ENCODE measurements at regions not wholly inside any gene's neighbourhood (a gene's known extent, or its start where the extent isn't known, plus 50 kb on each side); places are given as distances from the start of the nearest gene placed in this dataset.

GRCh38 chr18:41553716-41554115 lies 401.3 kb upstream of the PIK3C3 start:
- Histone ChIP-seq H2BK120ac (replicated peaks; ENCODE audit: low read depth, low read length) (no peak overlapping the region), H4K8ac (ENCODE audit: extremely low read depth, insufficient read depth, low read length) (no peak overlapping the region), H3K23ac (ENCODE audit: insufficient read length) (no peak overlapping the region), H3K56ac (replicated peaks; ENCODE audit: insufficient read length, low read depth, low read length) (no peak overlapping the region), H3K9me3 (ENCODE audit: insufficient read depth in 2 of 2, low read depth in 1 of 2, low read length in 1 of 2) (no peaks in the 10 kb centered on the region), H3K4me2 (ENCODE audit: insufficient read depth in 1 of 2, low read depth in 2 of 2, low read length in 2 of 2) (no peak overlapping the region), H3K14ac (ENCODE audit: insufficient read length) (no peak overlapping the region), H3K27me3 (replicated peaks in 1 of 4; ENCODE audit: control insufficient read depth in 3 of 4, extremely low read depth in 1 of 4, insufficient read depth in 3 of 4, low read length in 3 of 4) (no peaks in the 10 kb centered on the region), H3K36me3 (ENCODE audit: control insufficient read depth in 2 of 4, insufficient read depth in 4 of 4, low read length in 3 of 4) (no peaks in the 10 kb centered on the region), H2AK5ac (ENCODE audit: low read depth, low read length) (no peak overlapping the region), H3K9ac (replicated peaks in 1 of 4; ENCODE audit: extremely low read depth in 1 of 4, low read depth in 3 of 4, low read length in 3 of 4) (no peak overlapping the region), H3K18ac (ENCODE audit: extremely low read depth, low read length) (no peak overlapping the region), H3K4me3 (ENCODE audit: extremely low read depth in 1 of 4, insufficient read depth in 2 of 4, low read depth in 3 of 4, low read length in 4 of 4) (no peak overlapping the region), H2BK5ac (ENCODE audit: low read depth, low read length) (no peak overlapping the region), H3K27ac (ENCODE audit: low read depth, low read length) (no peak overlapping the region), H2AFZ (ENCODE audit: low read length) (no peak overlapping the region), H4K20me1 (replicated peaks in 1 of 2; ENCODE audit: control insufficient read depth in 1 of 2, insufficient read depth in 2 of 2, low read length in 2 of 2) (no peaks in the 10 kb centered on the region), H2BK15ac (ENCODE audit: low read length) (no peak overlapping the region), H2BK20ac (ENCODE audit: low read length) (no peak overlapping the region), H3K79me2 (ENCODE audit: control insufficient read depth in 1 of 2, insufficient read depth in 2 of 2, low read length in 2 of 2) (no peaks in the 10 kb centered on the region), H4K5ac (ENCODE audit: insufficient read length, low read depth, low read length) (no peak overlapping the region), H3K79me1 (ENCODE audit: low read depth, low read length) (no peaks in the 10 kb centered on the region), H3K4ac (replicated peaks; ENCODE audit: insufficient read length, low read depth, low read length) (no peak overlapping the region), H2BK12ac (ENCODE audit: low read depth, low read length) (no peak overlapping the region), H4K91ac (replicated peaks; ENCODE audit: insufficient read length, low read length) (no peak overlapping the region), H3K23me2 (ENCODE audit: low read depth, low read length) (no peaks in the 10 kb centered on the region; the same call in 1 of the 2 replicates), H3K4me1 (replicated peaks in 1 of 4; ENCODE audit: control insufficient read depth in 3 of 4, insufficient read depth in 4 of 4, low read length in 3 of 4) (no peaks in the 10 kb centered on the region)
- WGBS, 2 experiments (ENCODE audit: extremely low coverage in 1 of 2, insufficient coverage in 1 of 2, insufficient read length in 1 of 2, insufficient replicate concordance in 2 of 2, low coverage in 1 of 2, low lambda C conversion rate in 2 of 2, missing lambda C conversion rate in 1 of 2), result 82% methylated on average over 6 of the region's 6 CpGs; no CpG with 5 or more reads in 1 of the 2 experiments
- DNase-seq (ENCODE audit: low read depth in 1 of 2, low spot score in 2 of 2) (no peak), FAIRE-seq (no peak)
- CTCF ChIA-PET (ENCODE audit: partially characterized antibody), result no interaction called here
- POLR2A ChIA-PET (ENCODE audit: partially characterized antibody), result no interaction called here
- no peak for TF ChIP-seq TEAD4 (IDR thresholded peaks at IDR 0.05; ENCODE audit: low read depth, low read length)
- no peak for TF ChIP-seq NRF1 (IDR thresholded peaks at IDR 0.05; ENCODE audit: low read depth, low read length)
- no peak for TF ChIP-seq CTCF (IDR thresholded peaks at IDR 0.05; ENCODE audit: control extremely low read depth in 1 of 3, insufficient read depth in 1 of 3, low read depth in 1 of 3, low read length in 3 of 3)
- no peak for TF ChIP-seq KDM1A (IDR thresholded peaks at IDR 0.05; ENCODE audit: borderline replicate concordance, low read length)
- no peak for TF ChIP-seq TAF1 (IDR thresholded peaks at IDR 0.05; ENCODE audit: low read depth, low read length)
- no peak for TF ChIP-seq CTBP2 (IDR thresholded peaks at IDR 0.05; ENCODE audit: borderline replicate concordance, insufficient read depth, insufficient read length, low read length)
- TF ChIP-seq USF2 (IDR thresholded peaks at IDR 0.05; ENCODE audit: low read length), result no peak
- no peak for TF ChIP-seq TCF12 (IDR thresholded peaks at IDR 0.05; ENCODE audit: low read depth, low read length)
- no peak for TF ChIP-seq GABPA (IDR thresholded peaks at IDR 0.05; ENCODE audit: borderline replicate concordance, insufficient read depth, low read length)
- TF ChIP-seq CREB1 (IDR thresholded peaks at IDR 0.05), result no peak
- no peak for TF ChIP-seq SIRT6 (IDR thresholded peaks at IDR 0.05; ENCODE audit: low read length)
- no peak for TF ChIP-seq CEBPB (IDR thresholded peaks at IDR 0.05; ENCODE audit: low read depth, low read length)

Measured in H1 (cell line).